ENCODE measurements at regions not wholly inside any gene's neighbourhood (a gene's known extent, or its start where the extent isn't known, plus 50 kb on each side); places are given as distances from the start of the nearest gene placed in this dataset.

- Histone ChIP-seq H3K9me3 (no peaks in the 10 kb centered on the region), H3K4me3 (ENCODE audit: low read depth, low read length) (no peak overlapping the region), H3K4me1 (no peaks in the 10 kb centered on the region), H3K36me3 (no peaks in the 10 kb centered on the region), H3K27me3 (no peaks in the 10 kb centered on the region)
- TF ChIP-seq, protein P1, sequence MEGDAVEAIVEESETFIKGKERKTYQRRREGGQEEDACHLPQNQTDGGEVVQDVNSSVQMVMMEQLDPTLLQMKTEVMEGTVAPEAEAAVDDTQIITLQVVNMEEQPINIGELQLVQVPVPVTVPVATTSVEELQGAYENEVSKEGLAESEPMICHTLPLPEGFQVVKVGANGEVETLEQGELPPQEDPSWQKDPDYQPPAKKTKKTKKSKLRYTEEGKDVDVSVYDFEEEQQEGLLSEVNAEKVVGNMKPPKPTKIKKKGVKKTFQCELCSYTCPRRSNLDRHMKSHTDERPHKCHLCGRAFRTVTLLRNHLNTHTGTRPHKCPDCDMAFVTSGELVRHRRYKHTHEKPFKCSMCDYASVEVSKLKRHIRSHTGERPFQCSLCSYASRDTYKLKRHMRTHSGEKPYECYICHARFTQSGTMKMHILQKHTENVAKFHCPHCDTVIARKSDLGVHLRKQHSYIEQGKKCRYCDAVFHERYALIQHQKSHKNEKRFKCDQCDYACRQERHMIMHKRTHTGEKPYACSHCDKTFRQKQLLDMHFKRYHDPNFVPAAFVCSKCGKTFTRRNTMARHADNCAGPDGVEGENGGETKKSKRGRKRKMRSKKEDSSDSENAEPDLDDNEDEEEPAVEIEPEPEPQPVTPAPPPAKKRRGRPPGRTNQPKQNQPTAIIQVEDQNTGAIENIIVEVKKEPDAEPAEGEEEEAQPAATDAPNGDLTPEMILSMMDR (IDR thresholded peaks at IDR 0.05; ENCODE audit: low read depth, low read length): no peak
- no peak for DNase-seq
These were observed 202.1 kb downstream of the NOVA1 start for GRCh38 chr14:26395726-26396125.

DNA sequence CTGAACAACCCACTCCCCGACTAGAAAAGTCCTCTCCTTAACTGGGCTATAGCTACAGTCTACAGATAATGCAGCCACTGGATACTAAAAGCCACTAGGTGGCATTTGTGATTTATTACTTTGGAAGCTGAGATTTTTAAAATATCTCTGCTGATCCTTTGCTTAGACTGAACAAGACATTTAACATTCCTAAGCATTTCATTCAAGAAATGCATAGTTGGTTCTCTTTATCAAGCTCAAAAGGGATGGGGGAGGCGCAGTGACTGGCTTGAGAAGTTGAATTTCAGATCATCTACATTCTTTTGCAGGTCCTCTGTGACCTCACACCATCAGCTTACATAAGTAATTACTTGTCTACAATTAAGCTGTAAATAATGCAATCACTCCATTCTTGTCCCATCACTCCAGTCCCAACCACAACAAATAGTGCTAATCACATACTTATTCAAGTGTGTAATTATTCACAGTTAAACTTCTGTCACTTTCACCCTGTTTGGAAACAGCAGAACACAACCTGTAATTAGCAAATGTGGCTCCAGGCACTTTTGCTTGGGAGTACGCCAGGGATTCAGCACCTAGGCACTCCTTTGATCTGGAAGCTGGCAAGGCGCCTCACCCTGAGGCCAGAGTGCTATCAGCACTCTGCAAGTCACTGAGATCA lies 203.6 kb downstream of the NOVA1 start:
- TF ChIP-seq, protein P1 (IDR thresholded peaks at IDR 0.05; ENCODE audit: low read depth, low read length): peak; percentile 37
- Histone ChIP-seq H3K4me3 (ENCODE audit: low read depth, low read length) (no peak overlapping the region), H3K27me3 (no peaks in the 10 kb centered on the region), H3K9me3 (no peaks in the 10 kb centered on the region), H3K36me3 (no peaks in the 10 kb centered on the region), H3K4me1 (no peaks in the 10 kb centered on the region)
- no peak for DNase-seq

- Histone ChIP-seq H3K36me3 (no peaks in the 10 kb centered on the region), H3K27me3 (no peaks in the 10 kb centered on the region), H3K4me1 (no peaks in the 10 kb centered on the region), H3K4me3 (ENCODE audit: low read depth, low read length) (no peak overlapping the region), H3K9me3 (no peaks in the 10 kb centered on the region)
- TF ChIP-seq, protein P1 (IDR thresholded peaks at IDR 0.05; ENCODE audit: low read depth, low read length): no peak
- DNase-seq: no peak
These were observed 205.3 kb downstream of the NOVA1 start for GRCh38 chr14:26392498-26392897.

GRCh38 chr14:26389646-26390508 lies 208.0 kb downstream of the NOVA1 start:
- no peaks in the 10 kb centered on the region for H3K4me1 ChIP-seq

DNA sequence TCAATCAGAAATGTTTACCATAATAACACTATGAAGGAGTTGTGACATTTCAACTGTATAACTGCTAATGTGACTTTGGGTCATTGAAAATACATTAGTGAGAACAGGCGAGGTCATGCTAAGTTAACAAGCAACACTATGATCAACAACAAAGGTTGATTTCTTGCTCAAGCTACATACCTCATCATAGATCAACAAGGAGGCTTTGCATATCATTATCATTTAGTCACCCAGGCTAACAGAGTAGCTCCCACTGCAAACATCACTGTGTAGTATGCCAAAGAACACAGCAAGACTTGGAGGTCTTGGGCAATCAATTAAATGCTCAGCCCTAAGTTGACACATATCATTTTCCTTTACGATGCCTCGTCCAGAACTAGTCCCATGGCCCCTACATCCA lies 212.5 kb downstream of the NOVA1 start:
- Histone ChIP-seq H3K4me3 (ENCODE audit: low read depth, low read length) (no peak overlapping the region), H3K9me3 (no peaks in the 10 kb centered on the region), H3K4me1 (no peaks in the 10 kb centered on the region), H3K36me3 (no peaks in the 10 kb centered on the region), H3K27me3 (no peaks in the 10 kb centered on the region)
- no peak for DNase-seq
- TF ChIP-seq, protein P1 (IDR thresholded peaks at IDR 0.05; ENCODE audit: low read depth, low read length): no peak

More at GRCh38 chr14:26389646-26390508, 208.0 kb downstream of the NOVA1 start:
- H3K9me3 ChIP-seq: no peaks in the 10 kb centered on the region
- no peak overlapping the region for H3K4me3 ChIP-seq (ENCODE audit: low read depth, low read length)
- TF ChIP-seq, protein P1 (IDR thresholded peaks at IDR 0.05; ENCODE audit: low read depth, low read length): no peak
- no peaks in the 10 kb centered on the region for H3K36me3 ChIP-seq
- H3K27me3 ChIP-seq: no peaks in the 10 kb centered on the region
- DNase-seq: no peak

Data from BE2C (cell line).